H1 (cell line): ENCODE measurements at regions not wholly inside any gene's neighbourhood (a gene's known extent, or its start where the extent isn't known, plus 50 kb on each side); places are given as distances from the start of the nearest gene placed in this dataset.

Source experiments
- CTCF ChIA-PET: fragments of 300-600 bp; sonication (Branson Sonifier 250); formaldehyde crosslinking; loops from one replicate; lab custom pipeline; 2021; ENCODE audit not compliant: partially characterized antibody; lab: Charles Lee
- POLR2A ChIA-PET: fragments of 300-600 bp; sonication (Branson Sonifier 250); formaldehyde crosslinking; loops from one replicate; lab custom pipeline; 2021; ENCODE audit warnings: inconsistent platforms; ENCODE audit not compliant: partially characterized antibody; lab: Charles Lee
- DNase-seq, 2 experiments: peaks; one replicate each; pipeline versions ENCODE4 v3.0.0 to v3.0.0-alpha.2; 2010 to 2022; ENCODE audit warnings: low spot score in 2 of 2, low read depth in 1 of 2, mixed read lengths in 1 of 2
- FAIRE-seq: peaks from 2 replicates; lab custom pipeline; 2011; peaks lifted over from hg19 to GRCh38; lab: Jason Lieb, UNC
- H2AFZ ChIP-seq: 2 replicates; pipeline ENCODE4 v1.8.1; 2012; ENCODE audit warnings: low read length, inconsistent platforms
- H2AK5ac ChIP-seq: 2 replicates; pipeline ENCODE4 v1.6.1; 2013; ENCODE audit warnings: low read depth, low read length
- H2BK120ac ChIP-seq: replicated peaks from 2 replicates; pipeline ENCODE3; 2013; ENCODE audit warnings: low read depth, low read length, inconsistent platforms
- H2BK12ac ChIP-seq: 2 replicates; pipeline ENCODE4 v1.6.1; 2013; ENCODE audit warnings: low read depth, low read length
- H2BK15ac ChIP-seq: 2 replicates; pipeline ENCODE4 v1.6.1; 2013; ENCODE audit warnings: low read length
- H2BK20ac ChIP-seq: 2 replicates; pipeline ENCODE4 v1.6.1; 2013; ENCODE audit warnings: low read length
- H2BK5ac ChIP-seq: 2 replicates; pipeline ENCODE4 v1.6.1; 2013; ENCODE audit warnings: low read depth, low read length
- H3K14ac ChIP-seq: 2 replicates; pipeline ENCODE4 v1.6.1; 2013; ENCODE audit warnings: inconsistent platforms; ENCODE audit not compliant: insufficient read length
- H3K18ac ChIP-seq: 2 replicates; pipeline ENCODE4 v1.6.1; 2013; ENCODE audit warnings: low read length; ENCODE audit errors: extremely low read depth
- H3K23ac ChIP-seq: 2 replicates; pipeline ENCODE4 v1.6.1; 2013; ENCODE audit warnings: inconsistent platforms; ENCODE audit not compliant: insufficient read length
- H3K23me2 ChIP-seq: 2 replicates; pipeline ENCODE4 v1.6.1; 2013; ENCODE audit warnings: low read depth, low read length
- H3K27ac ChIP-seq: 2 replicates; pipeline ENCODE4 v1.6.1; 2011; ENCODE audit warnings: low read depth, low read length, inconsistent platforms
- H3K27me3 ChIP-seq, 4 experiments: replicated peaks in 1 of 4; 1 replicate in 1 of 4; 2 replicates in 3 of 4; pipeline versions ENCODE4 v1.6.1 to v1.8.1; 2011 to 2013; ENCODE audit warnings: low read length in 3 of 4, mild to moderate bottlenecking in 3 of 4, inconsistent platforms in 2 of 4, mixed read lengths in 2 of 4, moderate library complexity in 1 of 4; ENCODE audit not compliant: control insufficient read depth in 3 of 4, insufficient read depth in 3 of 4; ENCODE audit errors: extremely low read depth in 1 of 4
- H3K36me3 ChIP-seq, 4 experiments: 2 replicates each; pipeline versions ENCODE4 v1.6.1 to v1.8.1; 2011 to 2013; ENCODE audit warnings: mild to moderate bottlenecking in 4 of 4, low read length in 3 of 4, moderate library complexity in 2 of 4, control low read depth in 1 of 4, inconsistent platforms in 1 of 4; ENCODE audit not compliant: insufficient read depth in 4 of 4, control insufficient read depth in 2 of 4
- H3K4ac ChIP-seq: replicated peaks from 2 replicates; pipeline ENCODE3; 2013; ENCODE audit warnings: low read length, low read depth, mixed read lengths, inconsistent platforms; ENCODE audit not compliant: insufficient read length
- H3K4me1 ChIP-seq, 4 experiments: replicated peaks in 1 of 4; 1 replicate in 1 of 4; 2 replicates in 3 of 4; pipeline versions ENCODE4 v1.6.1 to v1.8.1; 2011 to 2013; ENCODE audit warnings: low read length in 3 of 4, inconsistent platforms in 2 of 4, mixed read lengths in 1 of 4; ENCODE audit not compliant: insufficient read depth in 4 of 4, control insufficient read depth in 3 of 4
- H3K4me2 ChIP-seq, 2 experiments: 2 replicates each; pipeline versions ENCODE4 v1.6.1 to v1.8.1; 2011 to 2013; ENCODE audit warnings: low read depth in 2 of 2, low read length in 2 of 2, control low read depth in 1 of 2, inconsistent platforms in 1 of 2, mild to moderate bottlenecking in 1 of 2; ENCODE audit not compliant: insufficient read depth in 1 of 2
- H3K4me3 ChIP-seq, 4 experiments: fragments of 200-600, 300-600 bp in 1 of 4; sonication (generic), shearing (Covaris generic), sonication (Bioruptor Twin) in 1 of 4; 2 replicates each; pipeline versions ENCODE4 v1.5.1 to v1.8.1; 2011 to 2016; ENCODE audit warnings: low read length in 4 of 4, low read depth in 3 of 4, control low read depth in 2 of 4, inconsistent platforms in 2 of 4, mild to moderate bottlenecking in 2 of 4, mixed read lengths in 1 of 4, moderate library complexity in 1 of 4; ENCODE audit not compliant: insufficient read depth in 2 of 4; ENCODE audit errors: extremely low read depth in 1 of 4
- H3K56ac ChIP-seq: replicated peaks from 2 replicates; pipeline ENCODE3; 2013; ENCODE audit warnings: low read depth, mild to moderate bottlenecking, mixed read lengths, low read length, inconsistent platforms; ENCODE audit not compliant: insufficient read length
- H3K79me1 ChIP-seq: 2 replicates; pipeline ENCODE4 v1.6.1; 2013; ENCODE audit warnings: low read depth, low read length, control low read depth
- H3K79me2 ChIP-seq, 2 experiments: 2 replicates each; pipeline versions ENCODE4 v1.6.1 to v1.8.1; 2012 to 2013; ENCODE audit warnings: low read length in 2 of 2, mild to moderate bottlenecking in 2 of 2, inconsistent platforms in 1 of 2; ENCODE audit not compliant: insufficient read depth in 2 of 2, control insufficient read depth in 1 of 2
- H3K9ac ChIP-seq, 4 experiments: replicated peaks in 1 of 4; 1 replicate in 1 of 4; 2 replicates in 3 of 4; pipeline versions ENCODE4 v1.6.1 to v1.8.1; 2011 to 2013; ENCODE audit warnings: low read depth in 3 of 4, low read length in 3 of 4, control low read depth in 2 of 4, mild to moderate bottlenecking in 2 of 4, moderate library complexity in 2 of 4, inconsistent platforms in 1 of 4; ENCODE audit errors: extremely low read depth in 1 of 4
- H3K9me3 ChIP-seq, 2 experiments: 2 replicates each; pipeline versions ENCODE4 v1.6.1 to v1.8.1; 2012 to 2013; ENCODE audit warnings: mild to moderate bottlenecking in 2 of 2, moderate library complexity in 2 of 2, control low read depth in 1 of 2, inconsistent platforms in 1 of 2, low read depth in 1 of 2, low read length in 1 of 2, mixed read lengths in 1 of 2; ENCODE audit not compliant: insufficient read depth in 2 of 2
- H4K20me1 ChIP-seq, 2 experiments: replicated peaks in 1 of 2; 2 replicates each; pipeline versions ENCODE3 to v1.8.1; 2011 to 2013; ENCODE audit warnings: inconsistent platforms in 2 of 2, low read length in 2 of 2, mild to moderate bottlenecking in 1 of 2; ENCODE audit not compliant: insufficient read depth in 2 of 2, control insufficient read depth in 1 of 2
- H4K5ac ChIP-seq: 2 replicates; pipeline ENCODE4 v1.6.1; 2013; ENCODE audit warnings: low read length, low read depth, mixed read lengths, inconsistent platforms; ENCODE audit not compliant: insufficient read length
- H4K8ac ChIP-seq: 2 replicates; pipeline ENCODE4 v1.8.0; 2013; ENCODE audit warnings: mild to moderate bottlenecking, moderate library complexity, low read length, inconsistent platforms; ENCODE audit not compliant: insufficient read depth; ENCODE audit errors: extremely low read depth
- H4K91ac ChIP-seq: replicated peaks from 2 replicates; pipeline ENCODE3; 2013; ENCODE audit warnings: low read length, mixed read lengths, inconsistent platforms; ENCODE audit not compliant: insufficient read length
- BRCA1 ChIP-seq: IDR thresholded peaks from 2 replicates; pipeline ENCODE4 v1.6.1; 2012; ENCODE audit warnings: low read depth, low read length, improper control_type of control experiment
- GABPA ChIP-seq: IDR thresholded peaks from 2 replicates; pipeline ENCODE4 v1.6.1; 2011; ENCODE audit warnings: mild to moderate bottlenecking, low read length, moderate library complexity, borderline replicate concordance; ENCODE audit not compliant: insufficient read depth
- JUN ChIP-seq: IDR thresholded peaks from 2 replicates; pipeline ENCODE4 v1.6.1; 2011; ENCODE audit warnings: low read depth, mild to moderate bottlenecking, improper control_type of control experiment, low read length
- RFX5 ChIP-seq: IDR thresholded peaks from 2 replicates; pipeline ENCODE4 v1.6.1; 2011; ENCODE audit warnings: low read depth, low read length, improper control_type of control experiment, borderline replicate concordance
- TBP ChIP-seq: IDR thresholded peaks from 2 replicates; pipeline ENCODE4 v1.6.1; 2011; ENCODE audit warnings: low read depth, low read length, improper control_type of control experiment
- USF2 ChIP-seq: IDR thresholded peaks from 2 replicates; pipeline ENCODE4 v1.6.1; 2011; ENCODE audit warnings: low read length, improper control_type of control experiment
- ZNF274 ChIP-seq: IDR thresholded peaks from 2 replicates; pipeline ENCODE4 v1.7.0; 2012; ENCODE audit warnings: low read length, borderline replicate concordance; ENCODE audit errors: extremely low read depth
- WGBS, 2 experiments: shearing (Covaris generic) in 1 of 2; methylation state at CpG; one replicate each; pipeline versions ENCODE4 v1.1.6 to v1.1.7; 2013 to 2015; ENCODE audit warnings: low lambda C conversion rate in 2 of 2, mixed read lengths in 2 of 2, inconsistent platforms in 1 of 2, low coverage in 1 of 2, missing lambda C conversion rate in 1 of 2; ENCODE audit not compliant: insufficient replicate concordance in 2 of 2, insufficient coverage in 1 of 2, insufficient read length in 1 of 2; ENCODE audit errors: extremely low coverage in 1 of 2, missing lambda C conversion rate in 1 of 2; 5-methylcytosine and 5-hydroxymethylcytosine counted together

GRCh38 chr3:13197795-13198194 is 124.6 kb upstream of the IQSEC1 start:
- no peak overlapping the region for H3K18ac ChIP-seq
- no peak overlapping the region for H4K5ac ChIP-seq
- no peak overlapping the region for H3K9ac ChIP-seq
- H2BK120ac ChIP-seq: no peak overlapping the region
- H3K14ac ChIP-seq: no peak overlapping the region
- H4K8ac ChIP-seq: no peak overlapping the region
- FAIRE-seq (no peak), DNase-seq (no peak)
- no peak overlapping the region for H3K56ac ChIP-seq
- no peak overlapping the region for H2AK5ac ChIP-seq
- no peak overlapping the region for H3K23ac ChIP-seq
- H2BK15ac ChIP-seq: no peak overlapping the region
- no peaks in the 10 kb centered on the region for H3K36me3 ChIP-seq
- 98% methylated on average over 11 of the region's 13 CpGs; no CpG with 5 or more reads in 1 of the 2 experiments for WGBS, 2 experiments
- ChIA-PET CTCF (interaction anchor here (0.7 to 4.9 kb wide), 17 partner anchors 9 to 273 kb away, joined by 3 to 32 read pairs (median 4); no protein-coding TSS in a partner anchor), POLR2A (no interaction called here)
- peaks cover 0 to 4% of the 10 kb centered on the region in 2 experiments for H4K20me1 ChIP-seq
- H3K4me2 ChIP-seq: no peak overlapping the region
- H3K4ac ChIP-seq: no peak overlapping the region
- no peaks in the 10 kb centered on the region for H3K79me2 ChIP-seq
- H3K79me1 ChIP-seq: 0 out of 2 replicates have a peak, but pooled peaks cover 1% of the 10 kb centered on the region
- H2AFZ ChIP-seq: no peak overlapping the region
- no peak overlapping the region for H2BK20ac ChIP-seq
- H3K23me2 ChIP-seq: peaks cover 5% of the 10 kb centered on the region; the same call in 1 of the 2 replicates
- H3K27me3 ChIP-seq: no peaks in the 10 kb centered on the region
- peaks cover 0 to 7% (median 1%) of the 10 kb centered on the region in 4 experiments; a peak in 5 of 7 replicates for H3K4me1 ChIP-seq
- H3K9me3 ChIP-seq: no peaks in the 10 kb centered on the region
- no peak for TF ChIP-seq ZNF274
- no peak for TF ChIP-seq USF2
- no peak for TF ChIP-seq TBP
- TF ChIP-seq JUN: no peak
- no peak for TF ChIP-seq RFX5
- no peak for TF ChIP-seq GABPA
- TF ChIP-seq BRCA1: no peak
- H3K4me3 ChIP-seq: no peak overlapping the region
- no peak overlapping the region for H4K91ac ChIP-seq
- no peak overlapping the region for H2BK12ac ChIP-seq
- H3K27ac ChIP-seq: no peak overlapping the region
- H2BK5ac ChIP-seq: no peak overlapping the region
